GM10266 (cell line): ENCODE measurements at regions not wholly inside any gene's neighbourhood (a gene's known extent, or its start where the extent isn't known, plus 50 kb on each side); places are given as distances from the start of the nearest gene placed in this dataset.
A peak's percentile ranks its signal among the peaks of the same experiment; 100 is the strongest.
"Not testable (repeated sequence)": the region's sequence is repeated elsewhere in the genome, so short reads cannot be mapped to it uniquely, and the experiment has no call there.

Experiments used
- DNase-seq: peaks from one replicate; pipeline ENCODE4 v3.0.0; 2012; ENCODE audit errors: extremely low spot score
- CTCF ChIP-seq: IDR thresholded peaks from 2 replicates; pipeline ENCODE4 v1.5.1; 2012; ENCODE audit warnings: mild to moderate bottlenecking, low read depth; ENCODE audit not compliant: control insufficient read depth, insufficient read depth; ENCODE audit errors: missing control alignments

- no peak for DNase-seq
- TF ChIP-seq CTCF: no peak
These were observed 95.0 kb downstream of the FAM53A start for GRCh38 chr4:1589098-1589497.

- TF ChIP-seq CTCF: no peak
- DNase-seq: no peak
These were observed 95.8 kb downstream of the FAM53A start for GRCh38 chr4:1588306-1588705.

GRCh38 chr4:1584498-1584897 lies 99.6 kb downstream of the FAM53A start:
- TF ChIP-seq CTCF: no peak
- no peak for DNase-seq

GRCh38 chr4:1583859-1584258 lies 100.3 kb downstream of the FAM53A start:
- DNase-seq: no peak
- TF ChIP-seq CTCF: no peak

GRCh38 chr4:1583051-1583785 lies 100.9 kb downstream of the FAM53A start:
- no peak for DNase-seq
- TF ChIP-seq CTCF: no peak

GRCh38 chr4:1582227-1582626 lies 101.9 kb downstream of the FAM53A start:
- TF ChIP-seq CTCF: no peak
- no peak for DNase-seq

GRCh38 chr4:1581164-1581894 lies 102.8 kb downstream of the FAM53A start:
- DNase-seq: peak; percentile 92

GRCh38 chr4:1580692-1581012 lies 103.5 kb downstream of the FAM53A start:
- DNase-seq: not testable (repeated sequence)
